ENCODE measurements at regions not wholly inside any gene's neighbourhood (a gene's known extent, or its start where the extent isn't known, plus 50 kb on each side); places are given as distances from the start of the nearest gene placed in this dataset.

DNA sequence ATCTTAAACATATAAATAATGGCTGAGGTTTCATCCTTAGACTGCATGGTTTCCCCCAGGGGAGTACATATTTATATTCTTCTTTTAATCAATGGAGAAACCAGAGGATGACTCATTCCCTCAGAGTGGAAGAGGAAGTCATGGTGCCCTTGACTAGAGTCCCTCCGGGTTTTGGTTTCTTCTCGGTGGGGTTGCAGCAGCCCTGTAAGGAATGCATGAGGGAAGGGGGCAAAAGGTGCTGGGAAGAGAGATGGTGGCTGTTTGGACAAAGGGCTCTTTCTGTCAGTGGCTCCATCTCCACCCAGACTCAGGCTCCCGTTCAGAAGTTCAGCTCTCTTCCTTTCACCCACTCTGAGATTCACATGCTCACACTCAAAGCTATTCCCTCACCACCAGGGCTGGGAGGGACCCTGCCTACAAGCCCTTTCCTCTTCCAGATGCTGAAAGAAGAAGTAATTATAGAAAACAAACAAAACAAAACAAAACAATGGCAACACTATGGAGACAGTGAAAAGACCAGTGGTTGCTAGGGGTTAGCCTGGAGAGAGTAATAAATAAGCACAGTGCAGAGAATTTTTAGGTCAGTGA is 129.8 kb upstream of the IL12B start:
- TF ChIP-seq POLR2AphosphoS5 (IDR thresholded peaks at IDR 0.05; ENCODE audit: low read depth, low read length), result no peak
- TF ChIP-seq TAF1 (IDR thresholded peaks at IDR 0.05; ENCODE audit: borderline replicate concordance, insufficient read depth, low read length), result no peak
- TF ChIP-seq, protein P1, sequence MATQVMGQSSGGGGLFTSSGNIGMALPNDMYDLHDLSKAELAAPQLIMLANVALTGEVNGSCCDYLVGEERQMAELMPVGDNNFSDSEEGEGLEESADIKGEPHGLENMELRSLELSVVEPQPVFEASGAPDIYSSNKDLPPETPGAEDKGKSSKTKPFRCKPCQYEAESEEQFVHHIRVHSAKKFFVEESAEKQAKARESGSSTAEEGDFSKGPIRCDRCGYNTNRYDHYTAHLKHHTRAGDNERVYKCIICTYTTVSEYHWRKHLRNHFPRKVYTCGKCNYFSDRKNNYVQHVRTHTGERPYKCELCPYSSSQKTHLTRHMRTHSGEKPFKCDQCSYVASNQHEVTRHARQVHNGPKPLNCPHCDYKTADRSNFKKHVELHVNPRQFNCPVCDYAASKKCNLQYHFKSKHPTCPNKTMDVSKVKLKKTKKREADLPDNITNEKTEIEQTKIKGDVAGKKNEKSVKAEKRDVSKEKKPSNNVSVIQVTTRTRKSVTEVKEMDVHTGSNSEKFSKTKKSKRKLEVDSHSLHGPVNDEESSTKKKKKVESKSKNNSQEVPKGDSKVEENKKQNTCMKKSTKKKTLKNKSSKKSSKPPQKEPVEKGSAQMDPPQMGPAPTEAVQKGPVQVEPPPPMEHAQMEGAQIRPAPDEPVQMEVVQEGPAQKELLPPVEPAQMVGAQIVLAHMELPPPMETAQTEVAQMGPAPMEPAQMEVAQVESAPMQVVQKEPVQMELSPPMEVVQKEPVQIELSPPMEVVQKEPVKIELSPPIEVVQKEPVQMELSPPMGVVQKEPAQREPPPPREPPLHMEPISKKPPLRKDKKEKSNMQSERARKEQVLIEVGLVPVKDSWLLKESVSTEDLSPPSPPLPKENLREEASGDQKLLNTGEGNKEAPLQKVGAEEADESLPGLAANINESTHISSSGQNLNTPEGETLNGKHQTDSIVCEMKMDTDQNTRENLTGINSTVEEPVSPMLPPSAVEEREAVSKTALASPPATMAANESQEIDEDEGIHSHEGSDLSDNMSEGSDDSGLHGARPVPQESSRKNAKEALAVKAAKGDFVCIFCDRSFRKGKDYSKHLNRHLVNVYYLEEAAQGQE (IDR thresholded peaks at IDR 0.05; ENCODE audit: insufficient read depth in 1 of 2, low read depth in 2 of 2, low read length in 2 of 2), result peak in 1 of 2 experiments; percentile 12; a peak in 1 of 4 replicates
- no peak for TF ChIP-seq SIN3A (IDR thresholded peaks at IDR 0.05; ENCODE audit: borderline replicate concordance, insufficient read depth, low read length)
